Osteoblast (primary cell): ENCODE measurements at regions not wholly inside any gene's neighbourhood (a gene's known extent, or its start where the extent isn't known, plus 50 kb on each side); places are given as distances from the start of the nearest gene placed in this dataset.

Experiments used
- DNase-seq: peaks from one replicate; pipeline ENCODE4 v3.0.0; 2011; ENCODE audit warnings: low spot score, mixed read lengths; ENCODE audit not compliant: insufficient read length; ENCODE audit errors: missing footprints
- H2AFZ ChIP-seq: 2 replicates; pipeline ENCODE4 v1.6.0; 2011; ENCODE audit warnings: mild to moderate bottlenecking, low read length
- H3K27ac ChIP-seq: 2 replicates; pipeline ENCODE4 v1.5.1; 2011; ENCODE audit warnings: mild to moderate bottlenecking, low read depth, low read length, moderate library complexity
- H3K27me3 ChIP-seq: 2 replicates; pipeline ENCODE4 v1.6.0; 2012; ENCODE audit warnings: mild to moderate bottlenecking, control low read depth, inconsistent platforms, low read length, moderate library complexity; ENCODE audit not compliant: insufficient read depth
- H3K36me3 ChIP-seq: 2 replicates; pipeline ENCODE4 v1.5.1; 2011; ENCODE audit warnings: mild to moderate bottlenecking, low read length, control low read depth, moderate library complexity; ENCODE audit not compliant: insufficient read depth
- H3K4me1 ChIP-seq: 2 replicates; pipeline ENCODE4 v1.5.1; 2011; ENCODE audit warnings: mild to moderate bottlenecking, low read length, control low read depth, moderate library complexity; ENCODE audit not compliant: insufficient read depth
- H3K4me2 ChIP-seq: 2 replicates; pipeline ENCODE4 v1.6.0; 2011; ENCODE audit warnings: mild to moderate bottlenecking, low read length; ENCODE audit not compliant: insufficient read depth
- H3K4me3 ChIP-seq: fragments of 200-600 bp; sonication (generic); 3 replicates; pipeline ENCODE4 v1.5.1; 2012; ENCODE audit warnings: mild to moderate bottlenecking, low read length, inconsistent platforms; ENCODE audit not compliant: insufficient read depth
- H3K79me2 ChIP-seq: 2 replicates; pipeline ENCODE4 v1.6.0; 2012; ENCODE audit warnings: mild to moderate bottlenecking, low read length, control low read depth, inconsistent platforms; ENCODE audit not compliant: insufficient read depth
- H3K9me3 ChIP-seq: 2 replicates; pipeline ENCODE4 v1.5.1; 2011; ENCODE audit warnings: low read depth, low read length, control low read depth
- H4K20me1 ChIP-seq: 2 replicates; pipeline ENCODE4 v1.6.0; 2012; ENCODE audit warnings: mild to moderate bottlenecking, low read length, control low read depth; ENCODE audit not compliant: insufficient read depth
- TF ChIP-seq, protein P1 (sequence below): IDR thresholded peaks from 2 replicates; pipeline ENCODE4 v1.5.1; 2011; ENCODE audit warnings: mild to moderate bottlenecking, low read depth, low read length, moderate library complexity; ENCODE audit errors: extremely low read depth

DNA sequence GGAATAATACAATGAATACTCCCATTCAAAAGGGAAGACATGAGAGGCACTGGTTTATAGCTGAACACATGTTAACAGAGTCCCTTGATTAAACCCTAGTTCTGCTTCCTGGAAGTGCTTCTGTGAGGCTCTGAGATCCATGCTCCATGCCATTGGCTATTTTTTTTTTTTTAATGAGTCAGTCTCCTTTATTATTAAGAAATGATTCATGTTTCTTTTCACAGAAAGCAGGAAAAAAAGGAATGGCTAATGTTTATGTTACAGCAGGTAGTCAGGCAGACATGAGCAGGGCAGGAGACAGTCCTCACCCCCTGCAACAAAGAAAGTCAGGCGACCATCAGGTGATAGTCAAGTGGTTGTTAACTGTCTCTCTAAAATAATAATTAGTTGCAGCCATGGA lies 598.7 kb downstream of the EPHA5 start:
- no peak for DNase-seq
- no peaks in the 10 kb centered on the region for H3K36me3 ChIP-seq
- no peaks in the 10 kb centered on the region for H3K79me2 ChIP-seq
- H3K4me1 ChIP-seq = no peaks in the 10 kb centered on the region
- H3K27me3 ChIP-seq = no peaks in the 10 kb centered on the region
- H2AFZ ChIP-seq = no peak overlapping the region
- no peaks in the 10 kb centered on the region for H3K9me3 ChIP-seq
- TF ChIP-seq, protein P1, sequence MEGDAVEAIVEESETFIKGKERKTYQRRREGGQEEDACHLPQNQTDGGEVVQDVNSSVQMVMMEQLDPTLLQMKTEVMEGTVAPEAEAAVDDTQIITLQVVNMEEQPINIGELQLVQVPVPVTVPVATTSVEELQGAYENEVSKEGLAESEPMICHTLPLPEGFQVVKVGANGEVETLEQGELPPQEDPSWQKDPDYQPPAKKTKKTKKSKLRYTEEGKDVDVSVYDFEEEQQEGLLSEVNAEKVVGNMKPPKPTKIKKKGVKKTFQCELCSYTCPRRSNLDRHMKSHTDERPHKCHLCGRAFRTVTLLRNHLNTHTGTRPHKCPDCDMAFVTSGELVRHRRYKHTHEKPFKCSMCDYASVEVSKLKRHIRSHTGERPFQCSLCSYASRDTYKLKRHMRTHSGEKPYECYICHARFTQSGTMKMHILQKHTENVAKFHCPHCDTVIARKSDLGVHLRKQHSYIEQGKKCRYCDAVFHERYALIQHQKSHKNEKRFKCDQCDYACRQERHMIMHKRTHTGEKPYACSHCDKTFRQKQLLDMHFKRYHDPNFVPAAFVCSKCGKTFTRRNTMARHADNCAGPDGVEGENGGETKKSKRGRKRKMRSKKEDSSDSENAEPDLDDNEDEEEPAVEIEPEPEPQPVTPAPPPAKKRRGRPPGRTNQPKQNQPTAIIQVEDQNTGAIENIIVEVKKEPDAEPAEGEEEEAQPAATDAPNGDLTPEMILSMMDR = no peak
- no peaks in the 10 kb centered on the region for H4K20me1 ChIP-seq
- no peak overlapping the region for H3K4me3 ChIP-seq
- H3K4me2 ChIP-seq = no peak overlapping the region
- no peak overlapping the region for H3K27ac ChIP-seq

DNA sequence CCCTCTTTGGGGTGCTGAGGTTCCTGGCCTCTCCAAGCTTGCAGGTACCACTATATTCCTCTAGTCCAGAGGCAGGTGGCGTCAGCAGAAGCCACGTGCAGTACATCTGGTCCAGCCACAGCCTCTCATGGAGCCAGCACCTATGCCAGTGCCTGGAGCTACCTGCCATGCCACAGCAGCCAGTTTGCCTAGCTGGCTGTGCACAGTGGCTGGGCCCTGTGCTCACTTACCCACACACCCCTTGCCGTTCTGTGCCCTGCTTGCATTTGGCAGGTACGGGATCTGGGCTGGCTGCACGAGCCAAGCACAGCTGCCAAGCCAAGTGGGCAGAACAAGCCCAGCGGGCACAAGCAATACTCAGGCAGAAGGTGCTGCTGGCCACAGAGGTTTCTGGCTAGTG lies 601.1 kb downstream of the EPHA5 start:
- TF ChIP-seq, protein P1 = no peak

DNA sequence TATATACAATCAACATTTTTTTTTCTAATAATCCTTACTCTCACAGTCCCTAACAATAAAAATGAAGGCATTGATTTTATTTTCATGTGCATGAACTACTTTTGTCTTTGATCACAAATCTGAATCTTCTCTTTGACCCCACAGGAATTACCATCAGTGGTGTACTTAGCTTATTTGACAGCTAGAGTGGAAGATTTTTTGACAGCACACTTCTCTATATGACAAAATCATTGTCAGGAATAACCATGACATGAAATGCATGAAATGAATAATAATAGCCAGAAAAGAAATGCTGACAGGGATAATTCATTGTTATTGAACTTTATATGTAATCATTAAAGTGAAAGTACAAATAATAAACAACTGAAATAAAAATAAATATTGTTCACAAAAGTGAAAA lies 604.2 kb downstream of the EPHA5 start:
- H3K9me3 ChIP-seq = no peaks in the 10 kb centered on the region
- no peaks in the 10 kb centered on the region for H3K36me3 ChIP-seq
- TF ChIP-seq, protein P1 = no peak
- H3K27me3 ChIP-seq = no peaks in the 10 kb centered on the region
- H3K4me1 ChIP-seq = no peaks in the 10 kb centered on the region
- DNase-seq = no peak
- no peak overlapping the region for H3K4me2 ChIP-seq
- no peaks in the 10 kb centered on the region for H3K79me2 ChIP-seq
- H3K4me3 ChIP-seq = no peak overlapping the region
- no peaks in the 10 kb centered on the region for H4K20me1 ChIP-seq
- no peak overlapping the region for H3K27ac ChIP-seq
- no peak overlapping the region for H2AFZ ChIP-seq

More for the DNA sequence above, 601.1 kb downstream of the EPHA5 start:
- Histone ChIP-seq H3K9me3 (no peaks in the 10 kb centered on the region), H3K4me1 (no peaks in the 10 kb centered on the region), H3K27ac (no peak overlapping the region), H3K4me2 (no peak overlapping the region), H3K36me3 (no peaks in the 10 kb centered on the region), H3K4me3 (no peak overlapping the region), H2AFZ (no peak overlapping the region), H4K20me1 (no peaks in the 10 kb centered on the region), H3K27me3 (no peaks in the 10 kb centered on the region), H3K79me2 (no peaks in the 10 kb centered on the region)
- no peak for DNase-seq

DNA sequence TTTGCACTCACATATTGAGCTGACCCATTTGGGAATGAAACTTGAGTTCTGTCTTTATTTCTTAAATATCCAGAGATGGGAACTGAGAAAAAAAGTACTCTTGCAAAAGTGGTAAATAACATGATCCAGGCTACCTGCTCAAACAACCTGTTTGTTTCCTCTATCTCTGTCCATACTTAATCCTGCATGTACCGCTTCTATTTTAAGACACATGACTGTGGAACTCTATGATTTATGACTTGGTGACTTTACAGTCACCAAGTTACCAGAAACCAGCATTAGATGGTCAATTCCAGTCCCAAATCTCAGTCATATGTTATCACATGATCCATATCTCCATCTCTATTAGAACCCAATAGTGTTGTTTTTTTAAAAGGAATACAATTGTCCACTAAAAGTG lies 606.7 kb downstream of the EPHA5 start:
- Histone ChIP-seq H2AFZ (no peak overlapping the region), H3K27ac (no peak overlapping the region), H3K4me1 (no peaks in the 10 kb centered on the region), H3K4me3 (no peak overlapping the region), H3K79me2 (no peaks in the 10 kb centered on the region), H3K4me2 (no peak overlapping the region), H3K27me3 (no peaks in the 10 kb centered on the region), H3K36me3 (no peaks in the 10 kb centered on the region), H4K20me1 (no peaks in the 10 kb centered on the region), H3K9me3 (no peaks in the 10 kb centered on the region)
- DNase-seq = no peak
- TF ChIP-seq, protein P1 = no peak
